ENCODE measurements at regions not wholly inside any gene's neighbourhood (a gene's known extent, or its start where the extent isn't known, plus 50 kb on each side); places are given as distances from the start of the nearest gene placed in this dataset.
"Not testable (repeated sequence)": the region's sequence is repeated elsewhere in the genome, so short reads cannot be mapped to it uniquely, and the experiment has no call there.

GRCh38 chr5:12080761-12081160, 176.5 kb upstream of the CTNND2 start:
- DNase-seq (ENCODE audit: extremely low read depth, low read depth), result no peak
- TF ChIP-seq, protein P1, sequence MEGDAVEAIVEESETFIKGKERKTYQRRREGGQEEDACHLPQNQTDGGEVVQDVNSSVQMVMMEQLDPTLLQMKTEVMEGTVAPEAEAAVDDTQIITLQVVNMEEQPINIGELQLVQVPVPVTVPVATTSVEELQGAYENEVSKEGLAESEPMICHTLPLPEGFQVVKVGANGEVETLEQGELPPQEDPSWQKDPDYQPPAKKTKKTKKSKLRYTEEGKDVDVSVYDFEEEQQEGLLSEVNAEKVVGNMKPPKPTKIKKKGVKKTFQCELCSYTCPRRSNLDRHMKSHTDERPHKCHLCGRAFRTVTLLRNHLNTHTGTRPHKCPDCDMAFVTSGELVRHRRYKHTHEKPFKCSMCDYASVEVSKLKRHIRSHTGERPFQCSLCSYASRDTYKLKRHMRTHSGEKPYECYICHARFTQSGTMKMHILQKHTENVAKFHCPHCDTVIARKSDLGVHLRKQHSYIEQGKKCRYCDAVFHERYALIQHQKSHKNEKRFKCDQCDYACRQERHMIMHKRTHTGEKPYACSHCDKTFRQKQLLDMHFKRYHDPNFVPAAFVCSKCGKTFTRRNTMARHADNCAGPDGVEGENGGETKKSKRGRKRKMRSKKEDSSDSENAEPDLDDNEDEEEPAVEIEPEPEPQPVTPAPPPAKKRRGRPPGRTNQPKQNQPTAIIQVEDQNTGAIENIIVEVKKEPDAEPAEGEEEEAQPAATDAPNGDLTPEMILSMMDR (IDR thresholded peaks at IDR 0.05; ENCODE audit: low read depth, low read length, missing control alignments), result no peak
- no peak overlapping the region for H3K4me3 ChIP-seq (replicated peaks; ENCODE audit: low read depth, low read length)

DNA sequence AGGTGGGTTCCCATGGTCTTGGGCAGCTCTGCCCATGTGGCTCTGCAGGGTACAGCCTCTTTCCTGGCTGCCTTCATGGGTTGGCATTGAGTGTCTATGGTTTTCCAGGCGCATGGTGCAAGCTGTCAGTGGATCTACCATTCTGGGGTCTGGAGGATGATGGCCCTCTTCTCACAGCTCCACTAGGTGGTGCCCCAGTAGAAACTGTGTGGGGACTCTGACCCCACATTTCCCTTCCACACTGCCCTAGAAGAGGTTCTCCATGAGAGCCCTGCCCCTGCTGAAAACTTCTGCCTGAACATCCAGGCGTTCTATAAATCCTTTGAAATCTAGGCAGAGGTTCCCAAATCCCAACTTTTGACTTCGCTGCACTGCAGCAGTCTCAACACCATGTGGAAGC, 174.0 kb upstream of the CTNND2 start:
- H3K4me3 ChIP-seq (replicated peaks; ENCODE audit: low read depth, low read length); DNase-seq (ENCODE audit: extremely low read depth, low read depth): not testable (repeated sequence)

DNA sequence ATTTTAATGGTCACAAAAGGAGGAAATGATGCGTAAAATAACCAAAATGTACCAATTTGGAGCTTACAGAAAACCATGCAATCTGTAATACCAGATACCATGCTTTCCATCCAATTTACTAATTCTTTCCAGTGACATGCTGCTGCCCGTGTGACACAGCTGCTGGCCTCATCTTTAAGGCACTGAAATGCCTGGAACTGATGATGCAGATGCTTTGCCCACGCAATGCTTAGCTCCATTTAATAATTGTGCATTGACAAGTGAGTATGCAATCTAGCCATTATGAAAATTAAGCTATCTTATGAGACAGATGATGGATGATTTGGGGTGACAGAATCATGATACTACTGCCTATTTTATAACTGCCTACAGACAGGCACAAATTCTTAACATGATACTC, 169.2 kb upstream of the CTNND2 start:
- TF ChIP-seq, protein P1 (IDR thresholded peaks at IDR 0.05; ENCODE audit: low read depth, low read length, missing control alignments), result no peak
- no peak for DNase-seq (ENCODE audit: extremely low read depth, low read depth)

DNA sequence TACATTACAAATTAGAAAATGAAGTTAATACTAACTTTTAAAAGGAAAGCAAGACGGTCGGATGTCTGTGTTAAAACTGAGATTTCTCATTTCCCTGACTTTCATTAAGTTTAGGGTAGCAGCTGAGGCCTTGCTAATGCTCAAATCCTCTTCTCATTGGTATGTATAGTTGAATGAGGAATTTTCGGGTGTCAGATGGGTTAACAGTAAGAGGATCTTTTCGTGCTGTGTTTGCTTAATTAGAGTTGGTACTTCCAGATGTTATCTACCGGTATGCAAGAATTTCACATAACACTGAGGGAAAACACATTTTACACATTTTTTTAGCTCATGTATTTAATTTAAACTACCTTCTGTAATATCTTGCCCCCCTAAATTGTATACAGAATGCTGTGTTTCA, 168.2 kb upstream of the CTNND2 start:
- no peak overlapping the region for H3K4me3 ChIP-seq (replicated peaks; ENCODE audit: low read depth, low read length)
- DNase-seq (ENCODE audit: extremely low read depth, low read depth), result no peak
- TF ChIP-seq, protein P1 (IDR thresholded peaks at IDR 0.05; ENCODE audit: low read depth, low read length, missing control alignments), result no peak

More for the DNA sequence above, 169.2 kb upstream of the CTNND2 start:
- no peak overlapping the region for H3K4me3 ChIP-seq (replicated peaks; ENCODE audit: low read depth, low read length)

DNA sequence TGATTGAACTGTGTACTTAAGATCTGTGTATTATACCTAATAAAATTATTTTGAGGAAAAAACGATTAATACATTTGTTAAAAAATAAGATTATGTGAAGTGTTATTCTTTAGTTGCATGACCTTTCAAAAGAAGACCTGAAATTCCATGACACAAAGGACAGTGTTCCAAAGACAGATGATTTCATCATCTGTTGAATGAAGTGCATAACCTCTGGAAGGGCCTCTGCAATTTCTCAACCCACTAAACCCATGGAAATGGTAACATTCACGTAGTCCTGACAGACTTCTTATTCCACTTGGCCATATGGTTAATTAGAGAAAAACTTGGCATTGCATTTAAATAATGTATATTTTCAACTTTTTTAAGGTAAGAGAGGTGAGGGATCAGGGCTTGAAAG, 167.2 kb upstream of the CTNND2 start:
- no peak overlapping the region for H3K4me3 ChIP-seq (replicated peaks; ENCODE audit: low read depth, low read length)
- TF ChIP-seq, protein P1 (IDR thresholded peaks at IDR 0.05; ENCODE audit: low read depth, low read length, missing control alignments), result no peak

DNA sequence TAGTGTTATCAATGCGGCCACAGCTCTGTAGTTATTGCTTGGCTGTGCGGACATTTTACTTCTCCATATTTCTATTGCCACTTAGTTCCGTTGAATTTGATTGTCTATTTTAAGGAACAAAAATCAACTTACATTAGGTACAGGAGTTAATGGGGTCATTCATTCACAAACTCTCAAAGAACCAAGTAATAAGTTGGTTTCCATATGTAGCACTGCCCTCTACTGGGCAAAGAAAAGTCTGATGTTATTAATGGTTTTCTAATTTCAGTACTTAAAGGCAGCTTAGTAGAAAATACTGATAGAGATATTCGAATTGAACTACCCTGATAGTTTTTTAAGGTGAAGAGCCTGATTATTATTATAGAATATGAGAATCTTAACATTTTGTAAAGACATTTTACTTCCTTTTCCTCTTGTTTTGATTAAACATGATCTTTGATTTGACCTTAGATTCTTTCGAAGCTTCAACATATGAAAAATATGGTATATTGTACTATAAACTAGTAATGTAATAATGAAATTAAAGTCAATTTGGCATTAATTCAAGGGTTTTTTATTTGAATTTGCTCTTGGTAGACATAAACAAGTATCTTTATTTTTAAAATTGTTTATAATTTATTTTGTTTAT, 119.5 kb upstream of the CTNND2 start:
- TF ChIP-seq, protein P1 (IDR thresholded peaks at IDR 0.05; ENCODE audit: low read depth, low read length, missing control alignments), result peak; percentile 38
- peak; percentile 3 for DNase-seq (ENCODE audit: extremely low read depth, low read depth)
- no peak overlapping the region for H3K4me3 ChIP-seq (replicated peaks; ENCODE audit: low read depth, low read length)

More for the DNA sequence above, 167.2 kb upstream of the CTNND2 start:
- DNase-seq (ENCODE audit: extremely low read depth, low read depth), result no peak

DNA sequence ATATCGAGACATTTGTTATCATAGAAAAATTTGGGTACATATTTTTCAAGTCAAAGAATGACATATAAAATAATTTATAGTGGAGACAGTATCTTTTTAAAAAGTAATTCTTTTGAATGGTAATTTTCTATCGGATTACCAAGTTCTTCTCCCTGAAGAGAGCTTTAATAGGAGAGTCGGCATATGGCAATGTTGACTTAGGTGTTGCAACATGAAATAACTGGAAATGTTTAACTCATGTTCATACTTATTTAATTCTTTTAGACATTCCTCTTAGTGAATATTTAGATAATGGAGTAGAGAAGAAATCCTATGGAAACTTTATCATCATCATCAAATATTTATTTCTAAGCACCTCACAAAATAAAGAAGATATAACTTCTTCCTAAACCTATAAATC, 118.2 kb upstream of the CTNND2 start:
- no peak overlapping the region for H3K4me3 ChIP-seq (replicated peaks; ENCODE audit: low read depth, low read length)
- DNase-seq (ENCODE audit: extremely low read depth, low read depth), result no peak
- TF ChIP-seq, protein P1 (IDR thresholded peaks at IDR 0.05; ENCODE audit: low read depth, low read length, missing control alignments), result no peak
